DMS153 (cell line): ENCODE measurements at regions not wholly inside any gene's neighbourhood (a gene's known extent, or its start where the extent isn't known, plus 50 kb on each side); places are given as distances from the start of the nearest gene placed in this dataset.
"Not testable (repeated sequence)": the region's sequence is repeated elsewhere in the genome, so short reads cannot be mapped to it uniquely, and the experiment has no call there.

Source experiments
- DNase-seq: peaks from one replicate; lab custom pipeline; 2025; lab: John Stamatoyannopoulos, UW

GRCh38 chr5:39696672-39697398 lies 272.1 kb upstream of the DAB2 start:
- DNase-seq = no peak

GRCh38 chr5:39691993-39692392 lies 267.2 kb upstream of the DAB2 start:
- no peak for DNase-seq

DNA sequence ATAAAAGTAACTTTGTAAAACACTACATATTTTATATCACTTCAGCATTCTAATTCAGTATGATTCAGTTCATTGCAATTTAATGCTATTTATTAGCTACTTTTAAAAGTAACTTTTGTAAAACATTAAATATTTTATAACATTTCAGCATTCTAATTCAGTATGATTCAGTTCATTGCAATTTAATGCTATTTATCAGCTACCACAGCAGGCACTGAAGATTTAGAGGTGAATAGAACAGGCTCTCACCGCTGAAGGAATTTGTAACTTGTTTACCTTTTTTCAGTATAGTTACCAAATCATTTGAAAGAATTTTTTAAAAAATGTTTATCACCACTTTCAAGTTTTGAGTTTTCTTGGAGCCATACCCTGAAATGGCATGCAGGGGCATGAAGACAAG lies 266.4 kb upstream of the DAB2 start:
- DNase-seq = no peak

GRCh38 chr5:39689919-39690318 lies 265.1 kb upstream of the DAB2 start:
- no peak for DNase-seq

DNA sequence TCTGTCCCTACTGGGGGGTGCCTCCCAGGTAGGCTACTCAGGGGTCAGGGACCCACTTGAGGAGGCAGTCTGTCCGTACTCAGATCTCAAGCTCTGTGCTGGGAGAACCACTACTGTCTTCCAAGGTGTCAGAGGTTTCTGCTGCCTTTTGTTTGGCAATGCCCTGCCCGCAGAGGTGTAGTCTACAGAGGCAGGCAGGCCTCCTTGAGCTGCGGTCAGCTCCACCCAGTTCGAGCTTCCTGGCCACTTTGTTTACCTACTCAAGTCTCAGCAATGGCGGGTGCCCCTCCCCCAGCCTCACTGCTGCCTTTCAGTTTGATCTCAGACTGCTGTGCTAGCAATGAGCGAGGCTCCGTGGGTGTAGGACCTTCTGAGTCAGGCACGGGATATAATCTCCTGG lies 263.1 kb upstream of the DAB2 start:
- DNase-seq = not testable (repeated sequence)

DNA sequence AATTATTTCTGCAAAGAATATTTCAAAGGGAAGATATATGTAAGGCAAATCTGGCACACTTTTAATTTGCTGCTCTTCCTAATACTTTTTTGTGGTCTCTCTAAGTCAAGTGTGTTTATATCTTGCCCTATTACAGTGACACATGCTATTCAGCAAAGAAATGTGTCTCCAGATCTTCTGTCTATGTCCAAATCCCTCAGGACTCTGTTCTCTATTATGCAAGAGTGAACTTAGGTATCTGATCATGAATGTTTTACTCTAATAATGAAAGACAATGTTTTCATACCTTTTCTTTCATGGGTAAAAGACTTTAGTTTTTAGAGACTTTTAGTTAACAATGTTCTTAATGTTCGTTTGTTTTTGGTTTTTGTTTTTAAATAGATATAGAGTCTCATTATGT lies 255.4 kb upstream of the DAB2 start:
- no peak for DNase-seq

- no peak for DNase-seq
Measured at GRCh38 chr5:39678534-39678933, 253.8 kb upstream of the DAB2 start.

GRCh38 chr5:39675676-39676075 lies 250.9 kb upstream of the DAB2 start:
- no peak for DNase-seq

- DNase-seq = no peak
Measured at GRCh38 chr5:39674209-39675082, 249.7 kb upstream of the DAB2 start.

DNA sequence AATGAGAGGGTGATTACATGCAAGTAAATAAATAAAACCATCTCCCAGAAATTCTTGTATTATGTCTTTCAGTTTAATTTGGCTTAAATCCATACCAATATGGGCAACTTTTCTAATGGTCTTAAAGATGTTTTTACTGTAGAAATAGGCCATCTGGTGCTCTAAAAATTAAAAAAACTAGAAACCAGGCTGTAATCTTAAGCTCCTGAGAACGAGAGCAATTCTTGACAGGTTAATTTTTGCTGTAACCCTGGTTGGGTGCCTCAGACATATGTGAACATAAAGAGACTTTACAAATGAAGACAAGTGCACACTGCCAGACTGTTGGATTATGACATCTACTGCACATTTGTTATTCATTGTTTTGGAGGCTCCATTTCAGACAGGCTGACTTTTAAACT lies 246.8 kb upstream of the DAB2 start:
- DNase-seq = no peak

GRCh38 chr5:39670955-39671354 lies 246.2 kb upstream of the DAB2 start:
- no peak for DNase-seq

DNA sequence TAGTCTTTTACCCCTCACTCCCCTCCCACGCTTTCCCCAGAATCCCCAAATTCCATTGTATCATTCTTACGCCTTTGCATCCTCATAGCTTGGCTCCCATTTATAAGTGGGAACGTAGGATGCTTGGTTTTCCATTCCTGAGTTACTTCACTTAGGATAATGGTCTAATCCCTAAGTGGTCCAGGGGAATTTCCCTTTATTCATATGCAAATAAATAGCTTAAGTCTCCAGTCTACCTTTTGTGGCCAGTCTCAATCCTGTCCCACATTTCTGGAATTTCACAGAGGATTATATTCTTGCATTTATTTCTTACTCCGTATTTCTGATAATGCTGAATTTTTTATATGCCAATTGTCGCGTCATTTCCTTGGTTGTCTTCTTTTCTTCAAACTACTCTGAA lies 245.6 kb upstream of the DAB2 start:
- no peak for DNase-seq

GRCh38 chr5:39668980-39669379 lies 244.2 kb upstream of the DAB2 start:
- no peak for DNase-seq

GRCh38 chr5:39665328-39665727 lies 240.5 kb upstream of the DAB2 start:
- DNase-seq = no peak

DNA sequence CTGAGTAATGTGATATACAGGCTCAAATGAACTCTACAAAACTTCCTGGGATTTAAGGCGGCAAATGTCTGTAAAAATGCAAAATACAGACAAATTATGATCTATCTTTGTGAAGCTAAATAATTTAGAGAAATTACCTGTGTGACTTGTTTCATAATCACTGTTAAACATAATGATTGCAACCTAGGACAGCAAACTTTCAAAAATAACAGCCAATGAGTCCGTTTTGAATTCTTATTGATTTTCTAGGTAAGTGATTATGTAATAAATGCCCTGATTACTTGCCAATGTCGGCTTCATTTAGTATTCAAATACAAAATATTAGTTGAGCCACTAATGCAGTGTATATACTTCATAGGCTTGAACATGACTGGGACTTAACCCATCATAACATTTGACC lies 238.2 kb upstream of the DAB2 start:
- DNase-seq = no peak

GRCh38 chr5:39661026-39661779 lies 236.4 kb upstream of the DAB2 start:
- no peak for DNase-seq

- no peak for DNase-seq
Measured at GRCh38 chr5:39660020-39660419, 235.2 kb upstream of the DAB2 start.

GRCh38 chr5:39658866-39659265 lies 234.1 kb upstream of the DAB2 start:
- DNase-seq = no peak

- no peak for DNase-seq
Measured at GRCh38 chr5:39657943-39658342, 233.2 kb upstream of the DAB2 start.

DNA sequence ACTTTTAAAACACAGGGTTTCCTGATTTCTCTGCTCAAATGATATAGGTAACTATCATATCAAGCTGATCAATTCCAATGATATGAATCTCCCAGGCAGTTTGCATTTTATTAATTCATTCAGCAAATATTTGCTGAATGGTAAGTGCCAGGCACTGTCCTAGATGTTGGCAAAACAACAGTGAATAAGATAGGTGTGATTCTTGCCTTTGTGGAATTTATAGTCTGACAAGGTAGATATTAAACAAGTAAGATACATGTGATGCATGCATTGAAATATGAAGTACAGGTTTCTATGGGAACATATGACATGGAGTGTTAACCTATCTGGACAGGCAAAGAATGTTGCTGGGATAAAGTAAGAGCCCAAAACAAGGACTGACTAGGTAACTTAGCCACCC lies 231.8 kb upstream of the DAB2 start:
- DNase-seq = no peak

- no peak for DNase-seq
Measured at GRCh38 chr5:39654715-39655114, 229.9 kb upstream of the DAB2 start.

- not testable (repeated sequence) for DNase-seq
Measured at GRCh38 chr5:39652481-39652880, 227.7 kb upstream of the DAB2 start.

GRCh38 chr5:39652036-39652435 lies 227.3 kb upstream of the DAB2 start:
- DNase-seq = no peak
